Mesendoderm (in vitro differentiated cells): ENCODE measurements at regions not wholly inside any gene's neighbourhood (a gene's known extent, or its start where the extent isn't known, plus 50 kb on each side); places are given as distances from the start of the nearest gene placed in this dataset.
A peak's percentile ranks its signal among the peaks of the same experiment; 100 is the strongest.

Source experiments
- DNase-seq: peaks from one replicate; pipeline ENCODE4 v3.0.0; 2013
- H2AK5ac ChIP-seq: 2 replicates; pipeline ENCODE4 v1.6.1; 2013; ENCODE audit warnings: low read length, inconsistent platforms
- H2BK120ac ChIP-seq: 2 replicates; pipeline ENCODE4 v1.6.1; 2013; ENCODE audit warnings: low read depth, mild to moderate bottlenecking, low read length, moderate library complexity, mixed read lengths
- H2BK15ac ChIP-seq: replicated peaks from 2 replicates; pipeline ENCODE4 v1.6.1; 2013; ENCODE audit warnings: low read depth, mild to moderate bottlenecking, moderate library complexity
- H2BK5ac ChIP-seq: 2 replicates; pipeline ENCODE4 v1.6.1; 2013; ENCODE audit warnings: low read length, inconsistent platforms
- H3K18ac ChIP-seq: 2 replicates; pipeline ENCODE4 v1.6.1; 2013; ENCODE audit warnings: mild to moderate bottlenecking, low read length, mixed read lengths
- H3K23ac ChIP-seq: one replicate; pipeline ENCODE4 v1.6.1; 2013; ENCODE audit warnings: low read length
- H3K27ac ChIP-seq: 2 replicates; pipeline ENCODE4 v1.5.1; 2013; ENCODE audit warnings: low read depth, mild to moderate bottlenecking, inconsistent platforms, low read length, moderate library complexity
- H3K27me3 ChIP-seq: 2 replicates; pipeline ENCODE4 v1.6.1; 2013; ENCODE audit warnings: low read length, control low read depth, mild to moderate bottlenecking, inconsistent platforms; ENCODE audit not compliant: insufficient read depth, poor library complexity
- H3K36me3 ChIP-seq: 2 replicates; pipeline ENCODE4 v1.6.1; 2013; ENCODE audit warnings: low read length, inconsistent platforms; ENCODE audit not compliant: control insufficient read depth, insufficient read depth
- H3K4ac ChIP-seq: one replicate; pipeline ENCODE4 v1.6.1; 2013; ENCODE audit warnings: low read depth, mild to moderate bottlenecking, low read length, moderate library complexity
- H3K4me1 ChIP-seq: 2 replicates; pipeline ENCODE4 v1.6.1; 2013; ENCODE audit warnings: low read depth, low read length, inconsistent platforms; ENCODE audit not compliant: control insufficient read depth
- H3K4me2 ChIP-seq: 2 replicates; pipeline ENCODE4 v1.6.1; 2013; ENCODE audit warnings: low read length
- H3K4me3 ChIP-seq: 2 replicates; pipeline ENCODE4 v1.5.1; 2013; ENCODE audit warnings: mild to moderate bottlenecking, low read length
- H3K56ac ChIP-seq: one replicate; pipeline ENCODE4 v1.6.1; 2013; ENCODE audit warnings: low read length
- H3K79me1 ChIP-seq: 2 replicates; pipeline ENCODE4 v1.6.1; 2013; ENCODE audit warnings: low read length, inconsistent platforms
- H3K79me2 ChIP-seq: 2 replicates; pipeline ENCODE4 v1.6.1; 2013; ENCODE audit warnings: mild to moderate bottlenecking, low read length; ENCODE audit not compliant: control insufficient read depth, insufficient read depth
- H3K9ac ChIP-seq: 2 replicates; pipeline ENCODE4 v1.6.1; 2013; ENCODE audit warnings: low read length, inconsistent platforms
- H4K5ac ChIP-seq: one replicate; pipeline ENCODE4 v1.6.1; 2013; ENCODE audit warnings: low read length
- H4K8ac ChIP-seq: one replicate; pipeline ENCODE4 v1.6.1; 2013; ENCODE audit warnings: low read depth, mild to moderate bottlenecking, control low read depth, low read length, moderate library complexity
- WGBS: extraction: QIAGEN DNeasy Blood & Tissue Kit; methylation state at CpG from one replicate; pipeline ENCODE4 v1.1.7; 2013; ENCODE audit warnings: low lambda C conversion rate, missing lambda C conversion rate; ENCODE audit not compliant: insufficient coverage; ENCODE audit errors: extremely low coverage; 5-methylcytosine and 5-hydroxymethylcytosine counted together

DNA sequence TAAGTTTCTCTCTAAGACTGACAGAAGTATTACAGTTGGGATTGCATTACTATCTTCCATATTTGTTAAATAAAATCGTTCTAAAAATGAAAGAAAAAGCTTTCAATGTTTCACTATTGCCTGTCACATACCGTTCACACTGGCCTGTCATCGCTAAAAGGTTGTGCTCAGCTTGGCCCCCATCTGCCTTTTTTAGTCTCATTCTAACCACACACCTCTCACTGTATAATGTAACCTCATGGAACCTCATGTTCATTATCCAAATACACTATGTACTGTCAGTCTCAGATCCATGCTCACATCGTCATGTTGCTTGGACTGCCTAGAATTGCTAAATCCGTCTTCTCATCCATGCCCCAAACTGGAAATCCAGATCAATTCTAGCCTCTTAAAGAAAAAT lies 637.8 kb upstream of the ROBO1 start:
- Histone ChIP-seq H3K4ac (no peak overlapping the region), H3K27me3 (no peaks in the 10 kb centered on the region), H3K79me2 (no peaks in the 10 kb centered on the region), H2BK15ac (no peak overlapping the region), H3K4me2 (no peak overlapping the region), H3K23ac (no peak overlapping the region), H3K79me1 (no peaks in the 10 kb centered on the region), H4K8ac (no peak overlapping the region), H3K36me3 (no peaks in the 10 kb centered on the region), H2BK120ac (no peak overlapping the region), H3K4me1 (no peaks in the 10 kb centered on the region), H3K4me3 (no peak overlapping the region), H3K18ac (no peak overlapping the region), H3K9ac (no peak overlapping the region), H2BK5ac (no peak overlapping the region), H4K5ac (no peak overlapping the region), H2AK5ac (no peak overlapping the region), H3K56ac (no peak overlapping the region), H3K27ac (no peak overlapping the region)
- no peak for DNase-seq
- no CpG with 5 or more reads among the region's 5 CpGs for WGBS

DNA sequence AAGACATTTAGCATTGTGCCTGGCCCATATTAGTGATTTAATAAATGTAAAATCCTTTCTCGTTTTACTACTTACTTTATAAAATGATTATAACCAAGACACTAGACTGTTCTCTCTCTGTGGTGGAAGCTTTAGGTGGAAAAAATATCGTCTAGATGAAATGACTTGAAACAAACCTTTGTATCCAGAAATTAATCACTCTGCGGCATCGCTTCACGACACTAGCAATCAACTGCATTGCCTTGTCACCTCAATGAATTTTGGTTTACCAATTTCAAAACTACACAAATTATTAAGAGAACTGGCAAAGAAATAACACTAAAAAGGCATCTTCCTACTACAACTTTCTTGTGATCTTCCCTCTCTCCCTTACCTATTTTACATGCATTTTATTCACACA lies 627.2 kb upstream of the ROBO1 start:
- Histone ChIP-seq H2BK5ac (no peak overlapping the region), H4K8ac (no peak overlapping the region), H3K4ac (no peak overlapping the region), H3K56ac (no peak overlapping the region), H3K23ac (no peak overlapping the region), H3K18ac (no peak overlapping the region), H4K5ac (no peak overlapping the region), H3K4me2 (no peak overlapping the region), H2BK120ac (no peak overlapping the region), H3K4me1 (peaks cover 3% of the 10 kb centered on the region), H3K79me2 (no peaks in the 10 kb centered on the region), H3K79me1 (no peaks in the 10 kb centered on the region), H3K4me3 (no peak overlapping the region), H3K36me3 (no peaks in the 10 kb centered on the region), H2BK15ac (no peak overlapping the region), H3K27me3 (no peaks in the 10 kb centered on the region), H2AK5ac (no peak overlapping the region), H3K27ac (no peak overlapping the region), H3K9ac (no peak overlapping the region)
- no CpG with 5 or more reads among the region's 5 CpGs for WGBS
- no peak for DNase-seq

DNA sequence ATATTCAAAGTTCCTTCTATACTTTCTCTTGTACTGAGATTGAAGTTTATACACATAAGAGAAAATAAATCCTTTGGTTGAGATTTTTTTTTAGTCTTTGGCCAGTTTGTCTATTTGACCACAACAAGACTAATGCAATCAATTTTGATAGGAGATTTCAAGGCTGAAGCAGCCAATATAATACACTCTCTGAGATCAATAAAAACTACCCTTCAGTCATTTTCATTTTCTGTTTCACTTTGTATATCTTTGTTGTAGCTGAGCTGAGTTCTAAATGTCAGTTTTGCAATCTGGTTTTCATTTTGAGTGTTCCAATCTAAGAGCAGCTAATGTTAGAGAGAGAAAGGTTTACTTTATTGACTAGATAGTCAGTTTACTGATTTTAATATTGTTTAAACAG lies 623.8 kb upstream of the ROBO1 start:
- Histone ChIP-seq H3K4me2 (no peak overlapping the region), H2AK5ac (no peak overlapping the region), H3K23ac (no peak overlapping the region), H3K4me3 (no peak overlapping the region), H2BK120ac (no peak overlapping the region), H3K18ac (no peak overlapping the region), H3K79me1 (no peaks in the 10 kb centered on the region), H3K4ac (no peak overlapping the region), H3K27ac (no peak overlapping the region), H2BK15ac (no peak overlapping the region), H2BK5ac (no peak overlapping the region), H3K4me1 (peaks cover 3% of the 10 kb centered on the region), H4K8ac (no peak overlapping the region), H3K79me2 (no peaks in the 10 kb centered on the region), H3K56ac (no peak overlapping the region), H3K9ac (no peak overlapping the region), H3K36me3 (no peaks in the 10 kb centered on the region), H4K5ac (no peak overlapping the region), H3K27me3 (no peaks in the 10 kb centered on the region)
- DNase-seq = no peak

DNA sequence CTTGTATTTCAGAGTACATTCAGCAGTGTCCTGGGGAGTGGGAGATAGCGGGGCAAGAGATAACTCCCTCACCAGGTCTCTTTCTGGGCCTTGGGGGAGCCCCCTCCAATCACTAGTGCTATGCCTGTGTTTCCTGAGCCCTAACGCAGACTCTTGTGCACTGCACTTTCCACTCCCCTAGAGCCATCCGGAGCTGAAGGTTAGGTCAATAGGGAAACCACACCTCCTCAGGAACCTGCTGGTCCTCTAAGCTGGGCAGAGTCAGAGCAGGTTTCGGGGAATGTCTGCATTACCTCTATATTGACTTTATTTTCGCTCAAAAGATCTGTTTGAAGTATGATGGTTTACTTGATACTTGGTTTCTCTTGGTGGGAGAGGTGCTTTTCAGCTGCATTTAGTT lies 617.0 kb upstream of the ROBO1 start:
- Histone ChIP-seq H3K4me1 (no peaks in the 10 kb centered on the region), H3K18ac (no peak overlapping the region), H3K36me3 (no peaks in the 10 kb centered on the region), H3K9ac (no peak overlapping the region), H3K23ac (no peak overlapping the region), H2AK5ac (no peak overlapping the region), H3K56ac (no peak overlapping the region), H4K5ac (no peak overlapping the region), H3K79me1 (no peaks in the 10 kb centered on the region), H3K27ac (no peak overlapping the region), H3K27me3 (no peaks in the 10 kb centered on the region), H3K4ac (no peak overlapping the region), H3K79me2 (no peaks in the 10 kb centered on the region), H2BK120ac (no peak overlapping the region), H3K4me3 (no peak overlapping the region), H2BK15ac (no peak overlapping the region), H2BK5ac (no peak overlapping the region), H3K4me2 (no peak overlapping the region), H4K8ac (no peak overlapping the region)
- DNase-seq = peak; percentile 85
- no CpG with 5 or more reads among the region's 5 CpGs for WGBS

DNA sequence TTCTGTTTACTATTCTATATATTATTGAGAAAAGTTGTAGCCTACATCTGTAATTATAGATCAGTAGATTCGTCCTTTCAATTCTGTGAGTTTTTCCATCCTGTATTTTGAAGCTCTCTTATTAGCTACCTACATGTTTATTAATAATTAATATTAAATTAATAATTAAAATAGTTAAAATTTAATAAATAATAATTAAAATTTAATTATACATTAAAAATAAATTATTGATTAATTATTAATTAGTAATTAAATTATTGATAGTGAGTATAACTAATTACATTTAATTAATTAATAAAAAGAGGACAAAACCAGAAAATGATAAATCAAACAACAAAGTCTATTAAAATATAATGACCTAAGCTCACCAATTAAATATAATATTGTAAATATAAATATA lies 606.6 kb upstream of the ROBO1 start:
- Histone ChIP-seq H3K27ac (no peak overlapping the region), H3K79me1 (no peaks in the 10 kb centered on the region), H3K27me3 (no peaks in the 10 kb centered on the region), H3K9ac (no peak overlapping the region), H2AK5ac (no peak overlapping the region), H3K18ac (no peak overlapping the region), H3K56ac (no peak overlapping the region), H3K4me2 (no peak overlapping the region), H3K36me3 (no peaks in the 10 kb centered on the region), H3K79me2 (no peaks in the 10 kb centered on the region), H3K23ac (no peak overlapping the region), H4K8ac (no peak overlapping the region), H2BK5ac (no peak overlapping the region), H3K4me1 (no peaks in the 10 kb centered on the region), H4K5ac (no peak overlapping the region), H2BK15ac (no peak overlapping the region), H3K4ac (no peak overlapping the region), H2BK120ac (no peak overlapping the region), H3K4me3 (no peak overlapping the region)
- WGBS = no CpG with 5 or more reads among the region's 1 CpG
- no peak for DNase-seq

DNA sequence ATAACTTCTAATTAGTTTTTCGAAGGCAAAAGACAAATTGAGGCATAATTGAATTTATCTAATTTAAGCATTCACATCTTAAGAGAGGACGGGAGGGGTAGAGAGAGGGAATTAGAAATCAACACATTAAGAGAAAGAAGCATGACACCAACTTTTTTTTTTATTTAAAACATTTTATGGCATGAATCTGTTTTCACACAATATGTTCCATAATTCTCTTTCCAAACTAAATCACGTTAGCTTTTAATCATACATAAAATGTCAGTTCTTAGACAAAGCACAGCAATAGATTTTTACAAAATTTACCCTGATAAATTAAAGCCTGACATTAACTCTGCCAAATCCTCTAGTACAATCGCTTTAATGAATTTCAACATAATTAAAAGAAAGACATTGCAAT lies 600.8 kb upstream of the ROBO1 start:
- H4K5ac ChIP-seq = no peak overlapping the region
- H3K56ac ChIP-seq = no peak overlapping the region
- H2BK15ac ChIP-seq = no peak overlapping the region
- no peak overlapping the region for H3K9ac ChIP-seq
- H3K36me3 ChIP-seq = no peaks in the 10 kb centered on the region
- no peak overlapping the region for H3K23ac ChIP-seq
- no peak overlapping the region for H2AK5ac ChIP-seq
- no peak overlapping the region for H2BK120ac ChIP-seq
- no peak overlapping the region for H4K8ac ChIP-seq
- H3K79me2 ChIP-seq = no peaks in the 10 kb centered on the region
- no peak overlapping the region for H3K27ac ChIP-seq
- H3K4me1 ChIP-seq = peaks cover 2% of the 10 kb centered on the region
- no peaks in the 10 kb centered on the region for H3K27me3 ChIP-seq
- no peaks in the 10 kb centered on the region for H3K79me1 ChIP-seq
- no peak overlapping the region for H2BK5ac ChIP-seq
- WGBS = 100% methylated on average over 1 of the region's 4 CpGs
- H3K18ac ChIP-seq = no peak overlapping the region
- no peak overlapping the region for H3K4me3 ChIP-seq
- H3K4me2 ChIP-seq = no peak overlapping the region
- no peak for DNase-seq
- H3K4ac ChIP-seq = no peak overlapping the region
